Medulla oblongata (tissue), 1 donor: ENCODE measurements at regions not wholly inside any gene's neighbourhood (a gene's known extent, or its start where the extent isn't known, plus 50 kb on each side); places are given as distances from the start of the nearest gene placed in this dataset.
"Not testable (repeated sequence)": the region's sequence is repeated elsewhere in the genome, so short reads cannot be mapped to it uniquely, and the experiment has no call there.

Experiments
- DNase-seq: peaks from one replicate; pipeline ENCODE4 v3.0.0-alpha.2; 2015; ENCODE audit errors: extremely low spot score

DNA sequence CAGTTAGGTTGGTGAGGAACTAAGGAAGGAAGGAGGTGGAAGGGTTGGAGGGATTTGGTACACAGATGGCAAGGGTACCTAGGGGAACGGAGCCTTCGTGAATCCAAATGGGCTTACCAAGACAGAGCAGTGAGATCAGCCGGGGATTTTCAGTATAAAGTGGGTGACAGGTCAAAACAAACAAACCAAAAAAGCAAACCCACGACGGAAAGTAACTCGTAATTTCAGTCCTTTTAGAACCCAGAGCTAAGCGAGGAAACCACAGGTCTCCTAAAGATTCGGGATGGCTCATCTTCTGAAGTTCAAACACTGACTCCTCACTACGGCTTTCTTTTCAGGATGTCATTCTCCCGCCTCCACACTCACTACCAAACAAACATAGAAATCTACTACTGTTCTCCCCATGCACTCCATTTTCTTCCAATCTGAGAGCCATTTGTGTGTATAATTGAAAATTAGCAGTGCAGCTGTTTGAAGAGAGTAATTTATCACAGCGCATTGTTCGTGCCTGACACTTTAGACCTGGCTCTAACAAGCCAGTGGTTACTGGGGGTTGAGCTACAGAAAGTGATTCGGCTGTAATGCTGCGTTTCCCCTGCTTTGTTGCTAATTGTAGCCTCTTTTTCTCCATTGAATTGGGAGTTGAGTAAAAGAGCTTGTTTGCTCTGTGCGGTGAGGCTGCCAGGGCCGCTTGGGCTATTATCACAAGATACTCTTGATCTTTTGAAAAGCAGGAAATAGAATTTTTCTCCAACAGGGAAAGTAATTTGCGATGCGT is 64.7 kb upstream of the CCDC39 start:
- DNase-seq: peak; percentile 12

DNA sequence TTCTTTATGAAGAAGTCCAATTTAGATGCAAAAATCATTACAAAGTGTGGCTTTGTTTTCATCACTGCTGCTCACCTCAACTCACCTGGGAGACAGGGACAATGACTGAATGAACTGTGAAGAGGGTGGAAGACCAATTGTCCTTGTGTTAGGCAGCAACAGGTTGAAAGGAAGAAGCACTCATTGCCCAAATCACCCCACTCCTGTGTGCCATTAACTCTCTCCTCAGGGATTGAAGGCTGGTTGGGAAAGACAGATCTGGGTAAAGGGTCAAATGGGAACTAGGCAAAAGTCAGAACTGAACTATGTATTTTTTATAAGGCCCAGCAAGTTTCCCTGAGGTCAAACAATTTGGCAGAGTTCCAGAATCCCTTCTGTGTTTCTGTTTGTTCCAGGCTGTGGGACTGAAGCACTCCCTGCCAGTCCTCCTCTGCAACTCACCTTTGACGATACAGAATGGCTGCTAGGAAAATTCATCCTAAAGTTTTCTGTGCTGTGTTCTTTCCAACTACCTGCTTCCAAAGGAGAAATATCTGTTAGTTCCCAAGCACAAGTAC is 68.6 kb upstream of the CCDC39 start:
- no peak for DNase-seq

DNA sequence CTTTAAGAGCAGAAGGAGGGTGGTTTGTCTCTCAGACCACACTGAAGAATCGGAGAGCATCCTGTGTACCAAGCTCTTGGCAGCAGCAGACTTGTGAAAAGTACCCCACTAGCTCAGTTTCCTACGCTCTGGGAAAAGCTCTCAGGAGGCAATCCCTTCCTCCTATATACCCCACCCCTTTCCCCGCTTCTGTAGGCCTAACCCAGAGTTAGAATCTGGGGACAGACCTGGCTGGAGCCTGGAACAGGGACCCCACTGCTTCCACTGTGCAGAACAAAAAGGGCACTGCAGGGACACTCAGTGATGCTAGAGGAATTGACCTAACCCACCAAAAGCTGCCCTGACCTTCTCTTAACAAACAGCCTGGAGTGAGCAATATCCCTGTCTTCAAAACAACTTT is 70.0 kb upstream of the CCDC39 start:
- no peak for DNase-seq

DNA sequence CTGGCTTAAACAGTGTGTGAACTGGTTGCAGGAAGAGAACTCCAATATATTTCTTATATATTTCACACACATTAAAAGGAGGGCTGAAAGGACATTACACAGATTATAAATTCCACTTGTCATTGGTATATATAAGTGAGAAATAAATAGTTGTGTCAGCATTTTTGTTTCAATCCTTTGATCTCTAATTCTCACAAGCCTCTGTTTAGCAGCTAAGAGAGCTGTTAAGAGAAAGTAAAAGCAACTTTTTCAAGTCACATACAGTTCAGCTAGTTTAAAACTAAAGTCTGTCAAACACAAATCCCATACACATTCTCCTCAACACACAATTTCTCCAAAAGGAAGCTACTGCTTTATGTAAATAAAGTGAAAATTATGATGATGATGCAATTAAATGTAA is 70.5 kb upstream of the CCDC39 start:
- no peak for DNase-seq

DNA sequence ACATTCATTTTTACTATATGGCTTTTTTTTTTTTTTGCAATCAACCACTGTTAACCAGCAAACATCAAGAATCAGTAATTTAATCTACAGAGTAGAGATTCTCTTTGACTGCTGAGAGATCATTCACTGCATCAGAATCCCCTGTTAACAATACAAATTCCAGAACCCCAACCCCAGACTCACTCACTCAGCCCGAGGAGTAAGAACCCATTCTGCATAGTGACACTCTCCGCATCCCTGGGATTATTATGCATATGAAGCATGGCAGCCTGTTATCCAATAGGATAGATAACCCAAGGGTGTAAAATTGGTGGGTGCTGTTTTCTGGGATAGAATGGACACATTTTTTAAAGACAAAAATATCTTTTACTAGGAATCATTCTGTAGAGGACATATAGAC is 76.3 kb upstream of the CCDC39 start:
- no peak for DNase-seq

DNA sequence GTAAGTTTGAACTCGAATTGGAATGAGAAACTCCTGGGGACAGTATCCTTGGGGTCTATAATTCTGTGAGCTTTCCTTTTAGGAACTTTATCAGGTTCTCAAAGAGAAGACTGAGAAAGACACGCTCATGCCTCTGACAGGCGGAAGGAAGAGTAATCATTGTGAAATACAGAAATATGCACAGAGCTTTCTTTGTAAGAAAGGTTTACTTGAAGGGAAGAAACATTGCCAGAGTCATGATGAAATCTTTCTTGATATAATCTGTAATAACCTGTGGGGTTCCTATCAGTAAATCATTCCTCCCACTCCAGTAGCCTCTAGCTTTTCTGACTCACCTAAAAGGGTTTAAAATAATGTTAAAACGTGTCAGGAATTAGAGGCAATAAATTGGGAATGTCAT is 83.6 kb upstream of the CCDC39 start:
- DNase-seq: no peak

DNA sequence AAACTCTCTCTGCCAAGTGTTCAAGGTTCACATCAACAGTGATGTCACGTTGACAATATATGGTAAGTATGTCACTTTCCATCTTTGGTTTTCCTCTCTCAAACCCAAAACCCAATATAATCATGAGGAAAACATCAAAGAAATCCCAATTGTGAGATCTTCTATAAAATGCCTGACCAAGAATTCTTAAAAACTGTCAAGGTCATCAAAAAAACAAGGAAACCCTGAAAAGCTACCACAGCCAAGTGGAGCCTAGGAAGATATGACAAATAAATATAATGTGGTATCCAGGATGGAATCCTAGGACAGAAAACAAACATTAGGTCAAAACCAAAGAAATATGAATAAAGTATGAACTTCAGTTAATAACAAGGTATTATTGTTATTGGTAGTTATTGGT is 85.2 kb upstream of the CCDC39 start:
- no peak for DNase-seq

DNA sequence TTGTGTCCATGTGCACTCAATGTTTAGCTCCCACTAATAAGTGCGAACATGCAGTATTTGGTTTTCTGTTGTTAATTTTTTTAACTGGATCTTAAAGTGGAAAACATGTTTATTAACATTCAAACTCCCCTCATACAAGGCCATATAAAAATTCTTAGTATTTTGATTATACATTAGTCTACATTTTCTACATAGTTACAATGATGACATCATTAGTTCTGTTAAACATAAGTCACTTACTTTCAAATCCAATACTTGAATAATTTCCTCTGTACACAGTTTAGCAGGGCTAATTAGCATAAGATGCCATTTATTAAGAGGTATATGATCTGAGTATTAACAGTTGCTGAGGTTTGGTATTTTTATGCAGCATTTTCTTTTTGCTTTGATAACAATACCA is 91.3 kb upstream of the CCDC39 start:
- no peak for DNase-seq

DNA sequence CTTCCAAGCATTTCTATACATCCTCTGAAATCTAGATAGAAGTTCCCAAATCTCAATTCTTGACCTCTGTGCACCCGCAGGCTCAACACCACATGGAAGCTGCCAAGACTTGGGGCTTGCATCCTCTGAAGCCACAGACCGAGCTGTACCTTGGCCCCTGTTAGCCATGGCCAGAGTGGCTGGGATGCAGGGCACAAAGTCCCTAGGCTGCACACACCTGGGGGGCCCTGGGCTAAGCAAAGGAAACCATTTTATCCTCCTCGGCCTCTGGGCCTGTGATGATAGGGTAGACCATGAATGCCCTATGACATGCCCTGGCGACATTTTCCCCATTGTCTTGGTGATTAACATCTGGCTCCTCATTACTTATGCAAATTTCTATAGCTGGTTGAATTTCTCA is 97.1 kb upstream of the CCDC39 start:
- no peak for DNase-seq

DNA sequence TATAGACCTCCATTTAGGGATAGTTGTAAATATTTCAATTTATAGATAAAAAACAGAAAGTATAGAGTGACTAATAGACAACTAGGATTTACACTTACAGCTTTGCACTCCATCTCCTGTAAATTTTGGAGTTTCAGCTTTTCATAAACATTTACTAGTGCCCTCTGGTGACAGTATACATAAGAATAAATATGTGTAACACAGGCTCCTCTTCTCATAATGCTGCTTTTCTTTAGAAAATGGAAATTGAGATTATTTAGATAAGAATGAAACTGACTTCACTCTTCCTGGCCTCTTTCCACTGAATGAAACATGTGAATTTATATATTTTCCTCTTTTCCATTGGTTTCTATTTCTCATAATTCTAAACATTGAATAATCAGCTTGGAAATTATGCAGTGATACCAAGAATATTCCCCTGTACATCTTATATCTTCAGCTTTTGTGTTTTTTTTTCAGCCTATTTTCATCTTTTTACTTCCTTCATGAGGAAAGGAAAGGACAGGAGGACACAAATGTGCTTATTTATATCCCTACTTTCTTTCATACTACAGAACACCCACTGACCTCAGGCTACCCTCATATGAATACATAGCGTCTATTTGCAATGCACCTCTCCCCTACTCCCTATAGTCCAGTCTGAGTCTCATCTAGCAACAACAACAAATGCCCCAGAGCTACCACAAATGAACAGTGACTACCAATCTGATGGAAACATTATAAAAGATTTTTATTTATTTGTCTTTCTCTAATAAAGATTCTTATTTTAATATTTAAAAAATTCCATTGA is 103.1 kb upstream of the CCDC39 start:
- DNase-seq: no peak

DNA sequence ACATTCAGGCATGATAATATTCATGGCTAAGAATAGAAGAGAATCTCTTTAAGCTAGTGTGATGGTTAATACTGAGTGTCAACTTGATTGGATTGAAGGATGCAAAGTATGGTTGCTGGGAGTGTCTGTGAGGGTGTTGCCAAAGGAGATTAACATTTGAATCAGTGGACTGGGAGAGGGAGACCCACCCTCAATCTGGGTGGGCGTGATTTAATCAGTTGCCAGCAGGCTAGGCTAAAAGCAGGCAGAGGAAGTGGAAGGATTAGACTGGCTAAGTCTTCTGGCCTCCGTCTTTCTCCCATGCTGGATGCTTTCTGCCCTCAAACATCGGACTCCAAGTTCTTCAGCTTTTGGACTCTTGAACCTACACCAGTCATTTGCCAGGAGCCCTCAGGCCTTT is 106.9 kb upstream of the CCDC39 start:
- DNase-seq: not testable (repeated sequence)

DNA sequence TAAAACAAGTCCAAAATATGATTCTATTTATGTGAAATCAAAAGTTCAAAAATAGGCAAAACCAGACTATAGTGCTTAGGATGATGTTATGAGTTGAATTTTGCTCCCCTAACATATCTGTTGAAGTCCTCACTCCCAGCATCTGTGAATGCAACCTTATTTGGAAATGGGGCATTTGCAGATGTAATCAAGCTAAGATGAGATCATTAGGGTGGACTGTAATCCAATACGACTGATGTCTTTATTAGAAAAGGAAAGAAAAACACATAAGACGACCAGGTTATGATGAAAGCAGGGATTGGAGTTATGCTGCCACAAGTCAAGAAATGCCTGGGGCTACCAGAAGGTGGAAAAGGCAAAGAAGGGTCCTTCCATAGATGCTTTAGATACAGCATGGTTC is 110.5 kb upstream of the CCDC39 start:
- DNase-seq: no peak

DNA sequence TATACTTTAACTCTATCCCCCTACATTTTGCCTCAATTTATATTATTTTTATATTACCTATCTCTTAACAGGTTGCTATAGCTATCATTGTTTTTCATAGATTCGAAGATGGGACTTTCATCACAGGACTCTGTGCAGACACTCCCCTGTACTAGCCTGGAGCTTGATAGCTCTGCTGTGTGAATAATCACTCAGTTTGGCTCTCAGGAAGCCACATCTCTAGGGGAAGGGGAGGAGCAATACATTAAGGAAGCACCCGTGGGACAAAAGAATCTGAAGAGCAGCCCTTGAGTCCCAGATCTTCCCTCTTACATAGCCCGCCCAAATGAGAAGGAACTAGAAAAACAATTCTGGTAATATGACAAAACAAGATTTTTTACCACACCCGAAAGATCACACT is 114.3 kb upstream of the FXR1 start:
- DNase-seq: no peak

DNA sequence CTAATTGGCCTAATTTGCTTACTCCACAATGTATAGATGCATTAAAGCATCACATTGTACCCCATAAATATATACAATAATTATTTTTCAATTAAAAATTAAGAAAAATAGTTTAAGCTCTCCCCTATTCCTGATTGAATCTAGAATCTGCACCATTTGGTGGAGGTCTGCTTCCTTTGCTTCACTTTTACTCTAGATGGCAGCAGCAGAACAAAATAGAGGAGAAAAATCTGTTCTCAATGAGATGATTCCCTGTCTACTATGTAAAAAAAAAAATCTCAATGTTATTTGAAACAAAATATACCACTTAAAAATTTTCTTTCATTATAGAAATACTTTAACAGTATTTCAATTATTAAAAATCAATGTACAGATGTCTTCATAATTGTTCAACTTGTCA is 109.6 kb upstream of the FXR1 start:
- peak; percentile 74 for DNase-seq

DNA sequence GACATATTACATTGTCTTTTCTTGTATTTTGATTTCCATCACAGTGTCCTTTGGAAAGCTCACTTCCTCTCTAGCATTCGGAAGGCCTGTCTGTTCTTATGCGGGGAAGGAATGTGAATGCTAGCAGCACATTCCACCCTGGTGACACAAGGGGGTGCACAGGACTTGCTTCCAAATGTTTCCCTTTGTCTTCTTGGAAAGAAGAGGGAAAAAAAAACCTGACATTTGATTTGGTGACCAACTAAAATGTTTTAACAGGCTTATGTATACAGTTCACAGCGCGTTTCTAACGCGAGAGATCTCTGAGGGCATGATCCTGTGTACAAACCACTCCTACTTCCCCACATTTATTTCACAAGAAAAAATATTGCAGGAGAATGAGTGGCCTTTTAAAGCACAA is 107.6 kb upstream of the FXR1 start:
- peak; percentile 78 for DNase-seq

DNA sequence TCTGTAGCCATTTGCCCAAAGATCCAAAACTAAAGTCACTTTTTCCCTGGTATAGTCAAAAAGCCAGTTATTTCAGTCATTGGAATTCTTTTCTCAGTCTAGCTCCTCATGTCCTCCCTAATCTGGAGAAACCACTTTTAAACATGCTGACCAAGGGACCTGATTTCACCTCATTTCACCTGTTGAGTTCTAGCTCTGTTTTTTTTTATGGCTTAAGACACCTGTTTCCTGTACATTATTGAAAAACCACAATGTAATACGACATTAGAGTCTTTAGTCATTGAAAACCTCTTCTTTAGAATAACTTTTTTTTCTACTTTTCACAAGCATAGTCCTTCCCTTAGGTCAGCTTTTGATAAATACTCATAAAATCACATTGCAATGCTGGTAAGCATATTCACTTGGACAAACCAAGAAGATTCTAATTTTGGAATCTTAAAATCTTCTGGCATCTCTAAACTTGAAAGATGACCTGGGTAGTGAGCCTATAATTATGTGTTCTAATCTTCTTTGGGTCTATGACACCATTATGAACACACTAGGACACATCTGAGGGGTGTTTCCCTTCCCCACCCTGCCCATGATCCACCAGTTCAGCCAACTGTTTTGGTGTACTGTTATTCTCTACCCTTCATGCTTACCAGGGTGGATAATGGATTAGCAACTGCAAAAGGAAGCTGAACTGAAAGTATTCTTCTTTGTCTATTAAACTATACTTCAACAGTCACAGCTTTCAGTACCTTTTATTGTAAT is 103.5 kb upstream of the FXR1 start:
- DNase-seq: no peak

DNA sequence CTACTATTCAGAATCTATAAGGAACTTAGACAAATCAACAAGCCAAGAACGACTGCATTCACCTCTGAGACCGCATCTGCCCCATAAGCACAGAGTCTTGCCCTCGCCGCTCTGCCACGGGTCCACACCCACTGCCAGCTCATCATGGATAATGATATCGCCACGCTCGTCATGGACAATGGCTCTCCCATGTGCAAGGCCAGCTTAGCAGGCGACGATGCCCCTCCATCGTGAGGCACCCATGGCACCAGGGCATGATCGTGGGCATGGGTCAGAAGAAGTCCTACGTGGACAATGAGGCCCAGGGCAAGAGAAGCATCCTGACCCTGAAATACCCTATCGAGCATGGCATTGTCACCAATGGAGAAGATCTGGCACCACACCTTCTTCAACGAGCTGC is 92.1 kb upstream of the FXR1 start:
- no peak for DNase-seq

DNA sequence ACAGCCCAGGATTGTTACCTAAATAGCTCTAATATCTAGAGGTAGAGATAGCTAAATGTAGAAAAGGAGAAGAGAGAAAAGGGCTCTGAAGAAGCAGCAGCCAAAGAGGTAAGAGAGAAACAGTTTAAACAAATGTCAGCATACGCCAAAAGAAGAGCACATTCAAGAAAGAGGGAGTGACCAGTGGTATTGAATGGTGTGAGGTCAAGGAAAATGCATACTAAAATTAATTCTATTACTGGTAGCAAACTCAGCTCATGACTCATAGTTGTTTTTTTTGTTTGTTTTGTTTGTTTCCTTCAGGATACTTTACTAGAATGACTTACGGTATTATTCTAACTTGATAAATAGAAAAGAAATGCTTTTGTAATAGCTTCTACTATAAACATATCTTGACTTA is 86.5 kb upstream of the FXR1 start:
- DNase-seq: no peak

DNA sequence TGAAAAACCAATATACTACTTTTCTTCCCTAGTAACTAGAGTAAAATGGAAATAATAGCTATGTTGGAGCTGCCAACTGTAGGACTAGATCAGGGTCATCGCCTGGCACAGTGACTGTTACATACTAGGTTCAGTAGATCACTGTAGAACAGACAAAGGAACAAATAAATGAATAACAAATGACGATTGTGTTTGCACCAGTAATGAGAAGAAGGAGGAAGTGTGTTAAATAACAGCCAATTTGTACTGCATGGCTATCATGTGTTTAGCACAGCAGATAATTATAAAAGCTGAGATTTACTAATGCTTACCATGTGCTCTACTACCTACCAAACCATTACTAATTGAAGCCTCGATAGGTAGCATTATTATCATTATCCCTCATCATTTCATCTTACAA is 85.3 kb upstream of the FXR1 start:
- peak; percentile 39 for DNase-seq

DNA sequence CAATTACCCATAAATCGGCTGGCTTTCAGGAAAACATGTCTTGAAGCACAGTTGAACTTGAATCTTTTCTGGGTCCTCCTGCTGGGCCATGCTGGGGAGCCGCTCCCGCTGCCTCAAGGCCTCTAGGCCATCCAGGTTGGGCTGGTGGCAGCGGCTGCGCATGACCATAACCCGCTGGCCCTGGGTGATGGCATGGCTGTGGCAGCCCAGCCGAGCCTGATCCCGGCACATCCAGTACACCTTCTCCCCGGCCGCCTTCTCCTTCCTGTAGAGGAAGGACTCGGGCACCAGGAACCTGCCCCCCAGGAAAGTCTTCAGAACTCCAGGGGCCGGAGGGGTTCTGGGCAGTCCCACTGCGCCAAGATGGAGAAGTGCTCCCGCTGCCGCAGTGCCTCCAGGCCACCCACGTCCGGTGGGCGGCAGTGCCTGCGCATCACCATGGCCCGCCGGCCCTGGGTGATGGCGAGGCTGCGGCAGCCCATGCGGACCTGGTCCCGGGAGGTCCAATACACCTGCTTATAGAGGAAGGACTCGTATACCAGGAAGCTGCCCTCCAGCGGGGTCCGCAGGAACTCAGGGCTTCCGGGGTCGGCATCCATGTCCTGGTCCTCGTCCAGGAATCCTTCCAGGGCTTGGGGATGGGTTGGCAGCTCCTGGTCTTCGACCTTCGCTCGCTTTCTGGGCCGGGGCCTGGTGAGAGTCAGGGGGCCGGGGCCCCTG is 84.3 kb upstream of the FXR1 start:
- DNase-seq: no peak

DNA sequence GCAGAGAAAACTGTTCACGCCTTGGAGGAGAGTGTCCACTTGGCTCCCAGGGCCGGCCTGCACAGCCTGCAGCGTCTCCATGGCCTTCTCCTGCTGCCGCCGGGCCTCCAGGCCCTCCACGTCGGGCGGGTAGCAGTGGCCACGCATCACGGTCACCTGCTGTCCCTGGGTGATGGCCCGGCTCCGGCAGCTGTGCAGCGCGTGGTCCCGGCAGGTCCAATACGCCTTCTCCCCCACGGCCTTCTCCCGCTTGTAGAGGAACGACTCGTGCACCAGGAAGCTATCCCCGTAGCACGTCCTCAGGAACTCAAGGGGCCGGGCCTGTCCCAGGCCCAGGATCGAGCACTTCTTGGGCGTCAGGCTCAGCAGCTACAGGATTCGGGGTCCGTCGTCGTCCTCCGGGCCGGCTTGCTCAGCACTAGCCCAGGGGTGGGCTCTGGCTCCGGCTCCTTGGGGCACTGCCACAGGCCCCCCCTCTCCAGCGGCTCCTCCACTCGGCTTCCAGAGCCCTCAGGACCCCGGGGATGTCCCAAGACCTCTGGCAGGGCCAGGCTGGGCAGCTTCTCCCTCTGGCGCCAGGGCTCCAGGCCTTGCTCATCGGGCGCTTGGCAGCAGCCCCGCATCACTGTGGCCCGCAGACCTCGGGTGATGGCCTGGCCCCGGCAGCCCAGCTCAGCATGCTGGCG is 83.6 kb upstream of the FXR1 start:
- DNase-seq: no peak
